ENCODE measurements at regions not wholly inside any gene's neighbourhood (a gene's known extent, or its start where the extent isn't known, plus 50 kb on each side); places are given as distances from the start of the nearest gene placed in this dataset.

- no peak for DNase-seq (ENCODE audit: low read depth)
Measured at GRCh38 chr20:50273601-50274491, 83.2 kb downstream of the CEBPB start.

- no peak for DNase-seq (ENCODE audit: low read depth)
Measured at GRCh38 chr20:50274570-50275430, 84.2 kb downstream of the CEBPB start.

GRCh38 chr20:50276119-50277063 is 85.8 kb downstream of the CEBPB start:
- no peak for DNase-seq (ENCODE audit: low read depth)

GRCh38 chr20:50277064-50277415 is 86.4 kb downstream of the CEBPB start:
- no peak for DNase-seq (ENCODE audit: low read depth)

GRCh38 chr20:50277460-50278376 is 87.1 kb downstream of the CEBPB start:
- no peak for DNase-seq (ENCODE audit: low read depth)

- DNase-seq (ENCODE audit: low read depth), result no peak
Measured at GRCh38 chr20:50278377-50278683, 87.7 kb downstream of the CEBPB start.

GRCh38 chr20:50278684-50279531 is 88.3 kb downstream of the CEBPB start:
- peak; percentile 38 for DNase-seq (ENCODE audit: low read depth)

GRCh38 chr20:50279988-50280850 is 89.6 kb downstream of the CEBPB start:
- no peak for DNase-seq (ENCODE audit: low read depth)

GRCh38 chr20:50280851-50281655 is 90.4 kb downstream of the CEBPB start:
- no peak for DNase-seq (ENCODE audit: low read depth)

- DNase-seq (ENCODE audit: low read depth), result no peak
Measured at GRCh38 chr20:50281831-50282591, 91.4 kb downstream of the CEBPB start.

GRCh38 chr20:50282592-50283241 is 92.1 kb downstream of the CEBPB start:
- no peak for DNase-seq (ENCODE audit: low read depth)

GRCh38 chr20:50283370-50283769 is 92.7 kb downstream of the CEBPB start:
- DNase-seq (ENCODE audit: low read depth), result no peak

- peak; percentile 64 for DNase-seq (ENCODE audit: low read depth)
Measured at GRCh38 chr20:50283922-50284810, 93.5 kb downstream of the CEBPB start.

GRCh38 chr20:50284811-50285375 is 94.3 kb downstream of the CEBPB start:
- peak; percentile 35 for DNase-seq (ENCODE audit: low read depth)

- peak; percentile 90 for DNase-seq (ENCODE audit: low read depth)
Measured at GRCh38 chr20:50285376-50286173, 94.9 kb downstream of the CEBPB start.
